CD4-positive, alpha-beta memory T cell (primary cell): ENCODE measurements at regions not wholly inside any gene's neighbourhood (a gene's known extent, or its start where the extent isn't known, plus 50 kb on each side); places are given as distances from the start of the nearest gene placed in this dataset.
A peak's percentile ranks its signal among the peaks of the same experiment; 100 is the strongest.

Source experiments
- CTCF ChIA-PET: fragments of 350-600 bp; sonication (Branson Sonifier 250); formaldehyde crosslinking; loops from one replicate; lab custom pipeline; 2021; ENCODE audit warnings: inconsistent platforms; ENCODE audit not compliant: partially characterized antibody; lab: Charles Lee
- POLR2A ChIA-PET: fragments of 350-600 bp; sonication (Branson Sonifier 250); formaldehyde crosslinking; loops from one replicate; lab custom pipeline; 2021; ENCODE audit not compliant: partially characterized antibody; lab: Charles Lee
- DNase-seq, 5 donors: peaks; one replicate each; pipeline versions ENCODE4 v3.0.0 to v3.0.0-alpha.2; 2020 to 2022; ENCODE audit warnings: mixed read lengths in 1 of 5
- H3K27ac ChIP-seq: one replicate; pipeline ENCODE4 v1.7.0; 2013; ENCODE audit warnings: low read depth, low read length
- H3K27me3 ChIP-seq: 2 replicates; pipeline ENCODE4 v1.7.0; 2013; ENCODE audit warnings: mild to moderate bottlenecking, low read length, moderate library complexity; ENCODE audit not compliant: insufficient read depth
- H3K36me3 ChIP-seq: 2 replicates; pipeline ENCODE4 v1.7.0; 2013; ENCODE audit warnings: mild to moderate bottlenecking, low read length, moderate library complexity; ENCODE audit not compliant: insufficient read depth
- H3K4me1 ChIP-seq: 2 replicates; pipeline ENCODE4 v1.7.0; 2013; ENCODE audit warnings: mild to moderate bottlenecking, low read length, moderate library complexity; ENCODE audit not compliant: insufficient read depth
- H3K4me3 ChIP-seq, 2 donors: one replicate each; pipeline ENCODE4 v1.7.0; 2013; ENCODE audit warnings: low read length in 2 of 2, mild to moderate bottlenecking in 1 of 2
- H3K9me3 ChIP-seq, 2 donors: one replicate each; pipeline ENCODE4 v1.7.0; 2013; ENCODE audit warnings: low read length in 2 of 2, control low read depth in 1 of 2; ENCODE audit not compliant: control insufficient read depth in 1 of 2
- H3K27ac Mint-ChIP-seq, 7 donors: one replicate each; pipeline ENCODE4 v1.8.0; 2020 to 2021; ENCODE audit warnings: mixed read lengths in 7 of 7, mild to moderate bottlenecking in 6 of 7, inconsistent platforms in 3 of 7, moderate library complexity in 3 of 7
- H3K27me3 Mint-ChIP-seq, 2 donors: one replicate each; pipeline ENCODE4 v1.8.0; 2020 to 2021; ENCODE audit warnings: mixed read lengths in 2 of 2
- H3K36me3 Mint-ChIP-seq, 2 donors: one replicate each; pipeline ENCODE4 v1.8.0; 2020 to 2021; ENCODE audit warnings: mixed read lengths in 2 of 2, inconsistent platforms in 1 of 2, mild to moderate bottlenecking in 1 of 2
- H3K4me1 Mint-ChIP-seq, 4 donors: one replicate each; pipeline ENCODE4 v1.8.0; 2020 to 2021; ENCODE audit warnings: mixed read lengths in 4 of 4, mild to moderate bottlenecking in 1 of 4
- H3K4me3 Mint-ChIP-seq, 8 donors: one replicate each; pipeline ENCODE4 v1.8.0; 2020 to 2021; ENCODE audit warnings: mixed read lengths in 8 of 8, mild to moderate bottlenecking in 7 of 8, moderate library complexity in 6 of 8, inconsistent platforms in 3 of 8
- H3K9me3 Mint-ChIP-seq, 8 donors: one replicate each; pipeline ENCODE4 v1.8.0; 2020 to 2021; ENCODE audit warnings: mixed read lengths in 8 of 8, mild to moderate bottlenecking in 5 of 8, inconsistent platforms in 3 of 8, moderate library complexity in 1 of 8
- intact Hi-C: fragments of 100-400 bp; cut with micrococcal nuclease; formaldehyde crosslinking; loops from one replicate; pipeline ENCODE4 v1.15.1; 2023

- no peak overlapping the region for H3K4me3 Mint-ChIP-seq
- intact Hi-C loops, result no loop called here
- Histone ChIP-seq H3K4me1 (no peaks in the 10 kb centered on the region), H3K36me3 (no peaks in the 10 kb centered on the region), H3K4me3 (no peak overlapping the region), H3K9me3 (no peaks in the 10 kb centered on the region), H3K27me3 (no peaks in the 10 kb centered on the region), H3K27ac (no peak overlapping the region)
- ChIA-PET CTCF (no interaction called here), POLR2A (no interaction called here)
- H3K36me3 Mint-ChIP-seq, result no peaks in the 10 kb centered on the region
- H3K4me1 Mint-ChIP-seq, result no peaks in the 10 kb centered on the region
- no peak overlapping the region for H3K27ac Mint-ChIP-seq
- peaks cover 0 to 7% of the 10 kb centered on the region in 2 donors for H3K27me3 Mint-ChIP-seq
- H3K9me3 Mint-ChIP-seq, result peaks cover 0 to 5% (median 0%) of the 10 kb centered on the region in 8 donors
- DNase-seq, result no peak
These were observed 141.6 kb downstream of the HINT1 start for GRCh38 chr5:131023498-131023865.

- POLR2A ChIA-PET, result no interaction called here
- Histone ChIP-seq H3K4me3 (no peak overlapping the region), H3K4me1 (no peaks in the 10 kb centered on the region), H3K36me3 (no peaks in the 10 kb centered on the region), H3K27ac (no peak overlapping the region), H3K27me3 (no peaks in the 10 kb centered on the region), H3K9me3 (no peaks in the 10 kb centered on the region)
- no peaks in the 10 kb centered on the region for H3K36me3 Mint-ChIP-seq
- intact Hi-C loops, result no loop called here
- no peaks in the 10 kb centered on the region for H3K4me1 Mint-ChIP-seq
- CTCF ChIA-PET, result no interaction called here
- no peak overlapping the region for H3K27ac Mint-ChIP-seq
- no peak for DNase-seq
- H3K27me3 Mint-ChIP-seq, result peaks cover 0 to 7% of the 10 kb centered on the region in 2 donors
- H3K9me3 Mint-ChIP-seq, result peaks cover 0 to 5% (median 0%) of the 10 kb centered on the region in 8 donors
- no peak overlapping the region for H3K4me3 Mint-ChIP-seq
These were observed 142.1 kb downstream of the HINT1 start for GRCh38 chr5:131022811-131023497.

DNA sequence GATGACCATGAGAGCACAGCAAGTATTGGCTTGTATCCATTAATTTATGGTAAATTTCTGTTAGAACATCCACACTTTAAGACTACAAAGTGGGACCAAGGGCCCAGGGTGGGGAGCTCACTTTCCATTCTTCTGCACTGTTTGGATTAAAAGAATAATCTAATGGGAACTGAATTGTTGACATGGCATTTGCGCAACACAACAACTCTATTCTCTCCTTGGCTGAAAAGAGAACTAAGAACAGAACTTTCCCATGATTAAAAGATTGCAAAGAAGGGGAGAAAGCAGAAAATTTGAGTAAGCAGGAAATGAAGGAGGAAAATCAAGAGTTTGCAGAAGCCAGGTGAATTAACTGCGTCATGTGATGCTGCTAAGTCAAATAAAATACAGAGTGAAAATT lies 143.4 kb downstream of the HINT1 start:
- CTCF ChIA-PET, result no interaction called here
- no peaks in the 10 kb centered on the region for H3K27me3 ChIP-seq
- H3K27ac Mint-ChIP-seq, result no peak overlapping the region
- POLR2A ChIA-PET, result no interaction called here
- H3K9me3 ChIP-seq, result no peaks in the 10 kb centered on the region
- H3K27ac ChIP-seq, result no peak overlapping the region
- DNase-seq, result no peak
- H3K36me3 Mint-ChIP-seq, result no peaks in the 10 kb centered on the region
- H3K9me3 Mint-ChIP-seq, result peaks cover 0 to 5% (median 1%) of the 10 kb centered on the region in 8 donors
- no peaks in the 10 kb centered on the region for H3K36me3 ChIP-seq
- peaks cover 0 to 9% of the 10 kb centered on the region in 2 donors for H3K27me3 Mint-ChIP-seq
- intact Hi-C loops, result no loop called here
- no peak overlapping the region for H3K4me3 Mint-ChIP-seq
- peaks cover 5% of the 10 kb centered on the region for H3K4me1 ChIP-seq
- no peak overlapping the region for H3K4me3 ChIP-seq
- peaks cover 6 to 13% (median 11%) of the 10 kb centered on the region in 4 donors for H3K4me1 Mint-ChIP-seq

- peak overlapping the region in 1 of 7 donors; percentile 83 for H3K27ac Mint-ChIP-seq
- Histone ChIP-seq H3K4me1 (peaks cover 5% of the 10 kb centered on the region), H3K4me3 (no peak overlapping the region), H3K36me3 (no peaks in the 10 kb centered on the region), H3K9me3 (no peaks in the 10 kb centered on the region), H3K27ac (no peak overlapping the region), H3K27me3 (no peaks in the 10 kb centered on the region)
- H3K4me3 Mint-ChIP-seq, result no peak overlapping the region
- CTCF ChIA-PET, result no interaction called here
- POLR2A ChIA-PET, result no interaction called here
- peaks cover 0 to 9% of the 10 kb centered on the region in 2 donors for H3K27me3 Mint-ChIP-seq
- intact Hi-C loops, result loop anchor here (10.0 kb wide), 1 partner anchor 45 kb away; no protein-coding TSS in a partner anchor
- no peaks in the 10 kb centered on the region for H3K36me3 Mint-ChIP-seq
- DNase-seq, result no peak
- peaks cover 0 to 14% (median 9%) of the 10 kb centered on the region in 8 donors for H3K9me3 Mint-ChIP-seq
- H3K4me1 Mint-ChIP-seq, result peaks cover 10 to 18% (median 17%) of the 10 kb centered on the region in 4 donors
These were observed 145.3 kb downstream of the HINT1 start for GRCh38 chr5:131019601-131020315.

DNA sequence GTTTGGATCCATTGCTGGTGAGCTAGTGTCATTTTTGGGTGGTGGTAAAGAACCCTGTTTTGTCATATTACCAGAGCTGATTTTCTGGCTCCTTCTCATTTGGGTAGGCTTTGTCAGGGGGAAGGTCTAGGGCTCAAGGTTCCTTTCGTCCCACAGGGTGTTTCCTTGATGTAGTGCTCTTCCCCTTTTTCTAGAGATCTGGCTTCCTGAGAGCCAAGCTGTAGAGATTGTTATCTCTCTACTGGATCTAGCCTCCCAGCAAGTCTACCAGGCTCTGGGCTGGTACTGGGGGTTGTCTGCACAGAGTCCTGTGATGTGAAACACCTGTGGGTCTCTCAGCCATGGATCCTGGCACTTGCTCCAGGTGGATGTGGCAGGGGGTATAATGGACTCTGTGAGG lies 145.9 kb downstream of the HINT1 start:
- peaks cover 10 to 18% (median 17%) of the 10 kb centered on the region in 4 donors for H3K4me1 Mint-ChIP-seq
- H3K27ac ChIP-seq, result no peak overlapping the region
- intact Hi-C loops, result loop anchor here (10.0 kb wide), 1 partner anchor 46 kb away; no protein-coding TSS in a partner anchor
- no peak overlapping the region for H3K4me3 Mint-ChIP-seq
- no peaks in the 10 kb centered on the region for H3K36me3 ChIP-seq
- H3K27me3 Mint-ChIP-seq, result peaks cover 0 to 6% of the 10 kb centered on the region in 2 donors
- no peaks in the 10 kb centered on the region for H3K36me3 Mint-ChIP-seq
- POLR2A ChIA-PET, result no interaction called here
- CTCF ChIA-PET, result no interaction called here
- no peak for DNase-seq
- H3K27ac Mint-ChIP-seq, result no peak overlapping the region
- peaks cover 5% of the 10 kb centered on the region for H3K4me1 ChIP-seq
- H3K9me3 Mint-ChIP-seq, result peaks cover 0 to 14% (median 9%) of the 10 kb centered on the region in 8 donors
- no peaks in the 10 kb centered on the region for H3K9me3 ChIP-seq
- no peak overlapping the region for H3K4me3 ChIP-seq
- H3K27me3 ChIP-seq, result no peaks in the 10 kb centered on the region

DNA sequence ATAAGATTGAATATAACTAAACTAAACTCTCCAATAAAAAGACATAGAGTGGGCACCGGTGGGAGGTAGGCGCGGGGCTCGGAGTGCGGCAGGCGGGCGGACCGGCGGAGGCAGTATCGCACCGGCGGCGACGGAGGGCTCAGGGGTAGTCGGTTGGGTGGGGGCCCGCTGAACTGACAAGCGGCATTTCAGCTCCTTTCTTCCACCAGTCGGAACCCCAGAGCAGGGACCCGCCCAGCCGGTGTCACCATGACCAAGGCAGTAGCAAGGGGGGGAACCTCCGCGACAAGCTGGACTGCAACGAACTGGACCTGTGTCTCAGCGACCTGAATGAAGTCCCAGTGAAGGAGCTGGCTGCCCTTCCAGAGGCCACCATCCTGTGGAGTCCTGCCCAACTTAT lies 156.7 kb downstream of the HINT1 start:
- Histone ChIP-seq H3K27me3 (no peaks in the 10 kb centered on the region), H3K9me3 (no peaks in the 10 kb centered on the region), H3K4me3 (no peak overlapping the region), H3K27ac (no peak overlapping the region), H3K36me3 (no peaks in the 10 kb centered on the region), H3K4me1 (no peaks in the 10 kb centered on the region)
- H3K4me3 Mint-ChIP-seq, result no peak overlapping the region
- peaks cover 0 to 5% (median 0%) of the 10 kb centered on the region in 8 donors for H3K9me3 Mint-ChIP-seq
- H3K36me3 Mint-ChIP-seq, result no peaks in the 10 kb centered on the region
- no peaks in the 10 kb centered on the region for H3K4me1 Mint-ChIP-seq
- no peak overlapping the region for H3K27ac Mint-ChIP-seq
- peaks cover 3 to 5% of the 10 kb centered on the region in 2 donors for H3K27me3 Mint-ChIP-seq
- ChIA-PET POLR2A (no interaction called here), CTCF (no interaction called here)
- intact Hi-C loops, result no loop called here
- DNase-seq, result no peak

GRCh38 chr5:131005963-131006684 lies 158.9 kb downstream of the HINT1 start:
- Histone ChIP-seq H3K4me3 (no peak overlapping the region), H3K36me3 (no peaks in the 10 kb centered on the region), H3K27ac (no peak overlapping the region), H3K4me1 (no peaks in the 10 kb centered on the region), H3K9me3 (no peaks in the 10 kb centered on the region), H3K27me3 (no peaks in the 10 kb centered on the region)
- DNase-seq, result no peak
- Mint-ChIP-seq H3K27me3 (peaks cover 3 to 5% of the 10 kb centered on the region in 2 donors), H3K36me3 (no peaks in the 10 kb centered on the region), H3K4me3 (no peak overlapping the region), H3K27ac (no peak overlapping the region), H3K4me1 (no peaks in the 10 kb centered on the region), H3K9me3 (peaks cover 0 to 5% (median 0%) of the 10 kb centered on the region in 8 donors)
- CTCF ChIA-PET, result no interaction called here
- POLR2A ChIA-PET, result no interaction called here
- intact Hi-C loops, result no loop called here
